HEK293 (cell line): ENCODE measurements at regions not wholly inside any gene's neighbourhood (a gene's known extent, or its start where the extent isn't known, plus 50 kb on each side); places are given as distances from the start of the nearest gene placed in this dataset.

ENCODE experiments used
- CTCF ChIA-PET: fragments of 350-600 bp; formaldehyde crosslinking; extraction: SDS; loops from one replicate; lab custom pipeline; 2021; ENCODE audit warnings: antibody characterized with exemption; lab: Yijun Ruan, JAX
- POLR2A ChIA-PET: fragments of 300-600 bp; formaldehyde crosslinking; extraction: SDS; loops from one replicate; lab custom pipeline; 2020; ENCODE audit warnings: antibody characterized with exemption, inconsistent platforms; lab: Yijun Ruan, JAX
- H3K27ac ChIP-seq: fragments of 200-500 bp; sonication (Bioruptor generic); 2 replicates; pipeline ENCODE4 v1.5.1; 2014; ENCODE audit warnings: low read depth, low read length, control low read depth, inconsistent platforms; ENCODE audit errors: extremely low read depth
- H3K36me3 ChIP-seq, 2 experiments: fragments of 200-500 bp in 1 of 2; sonication (Bioruptor generic) in 1 of 2; 1 replicate in 1 of 2; 2 replicates in 1 of 2; pipeline ENCODE4 v1.5.1; 2014 to 2017; ENCODE audit warnings: inconsistent platforms in 2 of 2, low read length in 2 of 2; ENCODE audit not compliant: control insufficient read depth in 2 of 2, insufficient read depth in 1 of 2
- H3K4me1 ChIP-seq: fragments of 200-500 bp; sonication (Bioruptor generic); 2 replicates; pipeline ENCODE4 v1.5.1; 2014; ENCODE audit warnings: mild to moderate bottlenecking, low read length, inconsistent platforms; ENCODE audit not compliant: control insufficient read depth, insufficient read depth
- H3K4me3 ChIP-seq: 2 replicates; pipeline ENCODE4 v1.5.1; 2011; ENCODE audit warnings: low read depth, mild to moderate bottlenecking, control low read depth, low read length, moderate library complexity
- H3K9me3 ChIP-seq: fragments of 200-500 bp; sonication (Bioruptor generic); 2 replicates; pipeline ENCODE4 v1.5.1; 2014; ENCODE audit warnings: low read depth, low read length, inconsistent platforms; ENCODE audit not compliant: control insufficient read depth, insufficient read depth
- BCL11A ChIP-seq: fragments of 450-650 bp; formaldehyde crosslinking; IDR thresholded peaks from 2 replicates; pipeline ENCODE4 v1.5.1; 2016; ENCODE audit warnings: low read depth, missing biosample characterization, missing genetic modification characterization
- GLI2 ChIP-seq: fragments of 450-650 bp; formaldehyde crosslinking; IDR thresholded peaks from 2 replicates; pipeline ENCODE4; 2017; ENCODE audit warnings: missing biosample characterization, missing genetic modification characterization, low read depth, borderline replicate concordance
- SALL2 ChIP-seq: fragments of 450-650 bp; formaldehyde crosslinking; IDR thresholded peaks from 2 replicates; pipeline ENCODE4 v1.5.0; 2017; ENCODE audit warnings: missing biosample characterization, mild to moderate bottlenecking, missing genetic modification characterization, borderline replicate concordance
- SP2 ChIP-seq: fragments of 450-650 bp; formaldehyde crosslinking; IDR thresholded peaks from 2 replicates; pipeline ENCODE4 v1.5.1; 2016; ENCODE audit warnings: missing biosample characterization, missing genetic modification characterization
- ZNF184 ChIP-seq: fragments of 450-650 bp; IDR thresholded peaks from 2 replicates; pipeline ENCODE4 v1.5.1; 2018; ENCODE audit warnings: missing biosample characterization, mild to moderate bottlenecking, missing genetic modification characterization
- ZNF202 ChIP-seq: fragments of 450-650 bp; formaldehyde crosslinking; IDR thresholded peaks from 2 replicates; pipeline ENCODE4 v1.5.1; 2016; ENCODE audit warnings: missing biosample characterization, missing genetic modification characterization, borderline replicate concordance
- ZNF214 ChIP-seq: fragments of 450-650 bp; formaldehyde crosslinking; IDR thresholded peaks from 2 replicates; pipeline ENCODE4 v1.5.1; 2017; ENCODE audit warnings: missing biosample characterization, mild to moderate bottlenecking, missing genetic modification characterization, borderline replicate concordance
- ZNF23 ChIP-seq: fragments of 450-650 bp; formaldehyde crosslinking; IDR thresholded peaks from 2 replicates; pipeline ENCODE4 v1.5.1; 2016; ENCODE audit warnings: missing biosample characterization, missing genetic modification characterization, borderline replicate concordance
- ZNF311 ChIP-seq: fragments of 450-650 bp; formaldehyde crosslinking; IDR thresholded peaks from 2 replicates; pipeline ENCODE4 v1.5.1; 2017; ENCODE audit warnings: missing biosample characterization, missing genetic modification characterization, borderline replicate concordance
- ZNF37A ChIP-seq: fragments of 450-650 bp; IDR thresholded peaks from 2 replicates; pipeline ENCODE4 v1.5.1; 2018; ENCODE audit warnings: missing biosample characterization, missing genetic modification characterization
- ZNF416 ChIP-seq: fragments of 450-650 bp; formaldehyde crosslinking; IDR thresholded peaks from 2 replicates; pipeline ENCODE4 v1.5.1; 2016; ENCODE audit warnings: missing biosample characterization, missing genetic modification characterization
- ZNF510 ChIP-seq: fragments of 450-650 bp; formaldehyde crosslinking; IDR thresholded peaks from 2 replicates; pipeline ENCODE4 v1.5.1; 2018; ENCODE audit warnings: mild to moderate bottlenecking, missing genetic modification characterization, missing biosample characterization; ENCODE audit not compliant: insufficient replicate concordance
- ZNF544 ChIP-seq: fragments of 450-650 bp; formaldehyde crosslinking; IDR thresholded peaks from 2 replicates; pipeline ENCODE4 v1.5.0; 2017; ENCODE audit warnings: missing biosample characterization, missing genetic modification characterization
- ZNF610 ChIP-seq: fragments of 450-650 bp; formaldehyde crosslinking; IDR thresholded peaks from 2 replicates; pipeline ENCODE4 v1.5.1; 2016; ENCODE audit warnings: missing biosample characterization, missing genetic modification characterization, borderline replicate concordance
- ZNF621 ChIP-seq: fragments of 450-650 bp; formaldehyde crosslinking; IDR thresholded peaks from 2 replicates; pipeline ENCODE4 v1.5.1; 2017; ENCODE audit warnings: missing biosample characterization, missing genetic modification characterization
- ZNF660 ChIP-seq: fragments of 450-650 bp; IDR thresholded peaks from 2 replicates; pipeline ENCODE4 v1.5.1; 2018; ENCODE audit warnings: missing biosample characterization, mild to moderate bottlenecking, missing genetic modification characterization
- ZNF670 ChIP-seq: fragments of 450-650 bp; formaldehyde crosslinking; IDR thresholded peaks from 2 replicates; pipeline ENCODE4 v1.5.1; 2016; ENCODE audit warnings: missing biosample characterization, missing genetic modification characterization, low read depth
- ZNF768 ChIP-seq: fragments of 450-650 bp; formaldehyde crosslinking; IDR thresholded peaks from 2 replicates; pipeline ENCODE4 v1.5.1; 2018; ENCODE audit warnings: missing biosample characterization, mild to moderate bottlenecking, missing genetic modification characterization
- ZSCAN16 ChIP-seq: fragments of 450-650 bp; formaldehyde crosslinking; IDR thresholded peaks from 2 replicates; pipeline ENCODE4 v1.5.1; 2016; ENCODE audit warnings: missing biosample characterization, missing genetic modification characterization
- ZSCAN4 ChIP-seq: fragments of 450-650 bp; formaldehyde crosslinking; IDR thresholded peaks from 2 replicates; pipeline ENCODE4 v1.5.1; 2017; ENCODE audit warnings: missing biosample characterization, missing genetic modification characterization
- TF ChIP-seq, protein P1 (sequence below): fragments of 450-650 bp; formaldehyde crosslinking; IDR thresholded peaks from 2 replicates; pipeline ENCODE4 v1.5.1; 2016; ENCODE audit warnings: missing biosample characterization, missing genetic modification characterization

DNA sequence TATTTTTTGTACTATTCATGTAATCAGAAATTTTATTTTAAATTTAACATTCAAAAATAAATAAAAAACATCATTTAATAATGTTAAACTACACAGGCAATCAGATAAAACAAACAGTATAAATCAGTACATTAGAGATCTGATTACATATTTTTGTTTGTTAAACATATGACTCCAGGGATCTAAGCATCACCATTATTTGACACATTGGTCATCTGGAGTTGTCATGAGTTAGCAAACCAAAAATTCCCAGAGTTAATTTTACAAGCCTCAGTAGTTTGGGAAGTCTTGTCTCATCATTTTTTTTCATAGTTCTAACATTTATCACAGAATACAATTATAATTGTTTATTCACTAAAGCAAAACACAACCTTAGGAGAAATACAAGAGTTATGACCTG, 770.8 kb upstream of the SLITRK6 start (continued):
- TF ChIP-seq ZSCAN4 (no peak), ZNF768 (tag by site-specific recombination) (no peak), ZNF37A (tag by site-specific recombination) (no peak), ZNF510 (no peak), SALL2 (tag by site-specific recombination) (no peak), ZNF214 (tag by site-specific recombination) (no peak), ZNF544 (tag by site-specific recombination) (no peak)
- TF ChIP-seq, protein P1, sequence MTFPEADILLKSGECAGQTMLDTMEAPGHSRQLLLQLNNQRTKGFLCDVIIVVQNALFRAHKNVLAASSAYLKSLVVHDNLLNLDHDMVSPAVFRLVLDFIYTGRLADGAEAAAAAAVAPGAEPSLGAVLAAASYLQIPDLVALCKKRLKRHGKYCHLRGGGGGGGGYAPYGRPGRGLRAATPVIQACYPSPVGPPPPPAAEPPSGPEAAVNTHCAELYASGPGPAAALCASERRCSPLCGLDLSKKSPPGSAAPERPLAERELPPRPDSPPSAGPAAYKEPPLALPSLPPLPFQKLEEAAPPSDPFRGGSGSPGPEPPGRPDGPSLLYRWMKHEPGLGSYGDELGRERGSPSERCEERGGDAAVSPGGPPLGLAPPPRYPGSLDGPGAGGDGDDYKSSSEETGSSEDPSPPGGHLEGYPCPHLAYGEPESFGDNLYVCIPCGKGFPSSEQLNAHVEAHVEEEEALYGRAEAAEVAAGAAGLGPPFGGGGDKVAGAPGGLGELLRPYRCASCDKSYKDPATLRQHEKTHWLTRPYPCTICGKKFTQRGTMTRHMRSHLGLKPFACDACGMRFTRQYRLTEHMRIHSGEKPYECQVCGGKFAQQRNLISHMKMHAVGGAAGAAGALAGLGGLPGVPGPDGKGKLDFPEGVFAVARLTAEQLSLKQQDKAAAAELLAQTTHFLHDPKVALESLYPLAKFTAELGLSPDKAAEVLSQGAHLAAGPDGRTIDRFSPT (tag by site-specific recombination) = no peak

DNA sequence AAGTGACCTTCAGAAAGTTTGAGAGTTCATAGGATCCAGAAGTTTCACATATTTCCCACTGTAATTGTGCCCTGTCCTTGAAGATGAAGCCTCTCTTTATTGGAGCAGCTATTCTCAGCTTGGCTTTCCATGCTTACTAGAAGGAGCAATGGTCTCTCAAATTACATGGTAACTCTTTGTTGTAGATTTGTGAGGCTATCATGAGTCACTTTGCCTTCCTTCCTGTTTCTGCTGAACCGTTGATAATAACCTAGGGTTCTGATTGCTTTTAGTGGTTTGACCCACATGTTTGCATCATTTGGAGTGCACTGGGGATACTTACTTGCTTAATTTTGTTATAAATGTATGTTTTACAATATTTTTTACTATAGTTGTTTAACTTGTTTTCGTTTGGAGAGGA, 772.9 kb upstream of the SLITRK6 start:
- no peak overlapping the region for H3K27ac ChIP-seq
- TF ChIP-seq GLI2 (no peak), ZNF184 (tag by site-specific recombination) (no peak), ZNF202 (tag by site-specific recombination) (no peak), ZSCAN4 (no peak), ZNF621 (tag by site-specific recombination) (no peak), BCL11A (tag by site-specific recombination) (no peak), SALL2 (tag by site-specific recombination) (no peak), SP2 (tag by site-specific recombination) (no peak), ZNF416 (no peak), ZNF311 (tag by site-specific recombination) (no peak), ZNF670 (tag by site-specific recombination) (no peak), ZNF660 (tag by site-specific recombination) (no peak), ZSCAN16 (tag by site-specific recombination) (no peak), ZNF610 (no peak)
- H3K4me1 ChIP-seq = no peaks in the 10 kb centered on the region
- ChIA-PET CTCF (no interaction called here), POLR2A (no interaction called here)
- no peaks in the 10 kb centered on the region for H3K9me3 ChIP-seq
- H3K36me3 ChIP-seq = no peaks in the 10 kb centered on the region
- H3K4me3 ChIP-seq = no peak overlapping the region

DNA sequence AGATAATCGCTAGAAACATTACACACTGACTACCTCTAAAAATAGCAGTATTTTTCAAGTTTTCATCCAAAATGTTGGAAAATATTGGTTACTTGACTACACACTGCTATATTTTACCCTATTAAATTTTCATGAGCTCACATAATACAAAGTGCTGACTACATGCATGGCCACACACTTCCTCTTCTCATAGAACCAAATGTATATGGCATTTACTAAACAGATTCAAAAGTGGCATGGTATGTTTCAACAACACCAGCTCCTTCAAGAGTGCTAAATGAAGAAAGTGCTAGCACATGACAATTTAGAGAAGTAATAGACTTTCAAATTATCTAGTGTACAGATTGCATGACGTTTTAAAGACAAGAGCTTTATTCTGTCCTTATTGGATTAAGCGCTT, 780.4 kb upstream of the SLITRK6 start:
- ChIA-PET POLR2A (no interaction called here), CTCF (no interaction called here)
- H3K4me3 ChIP-seq = no peak overlapping the region
- no peak for TF ChIP-seq ZNF23 (tag by site-specific recombination)
- no peak overlapping the region for H3K27ac ChIP-seq
- no peaks in the 10 kb centered on the region for H3K9me3 ChIP-seq
- H3K36me3 ChIP-seq = no peaks in the 10 kb centered on the region
- H3K4me1 ChIP-seq = no peaks in the 10 kb centered on the region
